Astrocyte of the spinal cord (primary cell): ENCODE measurements at regions not wholly inside any gene's neighbourhood (a gene's known extent, or its start where the extent isn't known, plus 50 kb on each side); places are given as distances from the start of the nearest gene placed in this dataset.

Experiments
- DNase-seq: peaks from one replicate; pipeline ENCODE4 v3.0.0; 2011; ENCODE audit warnings: low read depth, low spot score
- H3K4me3 ChIP-seq: 2 replicates; pipeline ENCODE4 v1.5.1; 2011; ENCODE audit warnings: low read depth, mild to moderate bottlenecking, low read length, moderate library complexity
- in situ Hi-C: cut with HindIII; loops from 2 replicates; pipeline ENCODE4 v1.10.0; 2017; ENCODE audit warnings: low sequenced_read_pairs
- TF ChIP-seq, protein P1 (sequence below): IDR thresholded peaks from 2 replicates; pipeline ENCODE4 v1.5.1; 2012; ENCODE audit warnings: low read depth, mild to moderate bottlenecking, low read length, inconsistent platforms

DNA sequence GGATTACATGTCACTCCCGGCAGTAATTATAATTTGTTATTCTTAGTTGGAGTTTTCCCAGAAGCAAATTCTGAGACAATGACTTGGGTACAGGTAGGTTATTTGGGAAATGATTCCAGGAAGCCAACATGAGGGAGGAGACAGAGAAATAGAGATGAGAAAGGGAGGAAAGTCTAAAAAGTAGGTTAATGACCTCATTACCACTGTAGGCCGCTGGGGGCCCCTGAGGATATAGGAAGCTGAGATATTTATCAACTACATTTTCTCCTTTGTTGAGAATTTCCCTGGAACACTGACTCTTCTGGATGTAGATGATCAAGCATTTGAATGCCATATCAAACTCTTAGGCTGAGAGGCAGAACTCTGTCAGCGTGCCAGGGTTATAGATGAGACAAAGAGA lies 284.3 kb downstream of the ICOS start:
- TF ChIP-seq, protein P1, sequence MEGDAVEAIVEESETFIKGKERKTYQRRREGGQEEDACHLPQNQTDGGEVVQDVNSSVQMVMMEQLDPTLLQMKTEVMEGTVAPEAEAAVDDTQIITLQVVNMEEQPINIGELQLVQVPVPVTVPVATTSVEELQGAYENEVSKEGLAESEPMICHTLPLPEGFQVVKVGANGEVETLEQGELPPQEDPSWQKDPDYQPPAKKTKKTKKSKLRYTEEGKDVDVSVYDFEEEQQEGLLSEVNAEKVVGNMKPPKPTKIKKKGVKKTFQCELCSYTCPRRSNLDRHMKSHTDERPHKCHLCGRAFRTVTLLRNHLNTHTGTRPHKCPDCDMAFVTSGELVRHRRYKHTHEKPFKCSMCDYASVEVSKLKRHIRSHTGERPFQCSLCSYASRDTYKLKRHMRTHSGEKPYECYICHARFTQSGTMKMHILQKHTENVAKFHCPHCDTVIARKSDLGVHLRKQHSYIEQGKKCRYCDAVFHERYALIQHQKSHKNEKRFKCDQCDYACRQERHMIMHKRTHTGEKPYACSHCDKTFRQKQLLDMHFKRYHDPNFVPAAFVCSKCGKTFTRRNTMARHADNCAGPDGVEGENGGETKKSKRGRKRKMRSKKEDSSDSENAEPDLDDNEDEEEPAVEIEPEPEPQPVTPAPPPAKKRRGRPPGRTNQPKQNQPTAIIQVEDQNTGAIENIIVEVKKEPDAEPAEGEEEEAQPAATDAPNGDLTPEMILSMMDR: no peak
- DNase-seq: no peak
- no peak overlapping the region for H3K4me3 ChIP-seq
- in situ Hi-C loops: no loop called here

DNA sequence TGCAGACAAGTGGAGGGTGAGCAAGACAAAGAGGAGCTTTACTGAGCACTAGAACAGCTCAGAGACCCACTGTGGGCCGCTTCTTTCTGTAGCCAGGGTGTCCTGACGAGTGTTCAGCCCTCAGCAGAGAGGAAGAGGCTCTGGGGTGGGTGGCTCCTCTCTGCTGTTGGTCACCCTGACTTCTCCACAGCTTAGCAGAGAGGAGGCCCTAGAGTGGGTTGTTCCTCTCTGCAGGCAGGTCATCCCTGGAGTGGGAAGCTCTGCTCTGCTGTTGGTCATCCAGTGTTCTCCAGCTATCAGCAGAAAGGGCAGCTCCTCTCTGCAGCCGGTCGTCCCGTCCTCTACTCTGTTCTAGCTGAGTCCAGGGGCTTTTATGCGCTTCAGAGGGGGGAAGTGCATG lies 286.5 kb downstream of the ICOS start:
- in situ Hi-C loops: no loop called here
- H3K4me3 ChIP-seq: no peak overlapping the region
- TF ChIP-seq, protein P1: no peak
- DNase-seq: no peak

DNA sequence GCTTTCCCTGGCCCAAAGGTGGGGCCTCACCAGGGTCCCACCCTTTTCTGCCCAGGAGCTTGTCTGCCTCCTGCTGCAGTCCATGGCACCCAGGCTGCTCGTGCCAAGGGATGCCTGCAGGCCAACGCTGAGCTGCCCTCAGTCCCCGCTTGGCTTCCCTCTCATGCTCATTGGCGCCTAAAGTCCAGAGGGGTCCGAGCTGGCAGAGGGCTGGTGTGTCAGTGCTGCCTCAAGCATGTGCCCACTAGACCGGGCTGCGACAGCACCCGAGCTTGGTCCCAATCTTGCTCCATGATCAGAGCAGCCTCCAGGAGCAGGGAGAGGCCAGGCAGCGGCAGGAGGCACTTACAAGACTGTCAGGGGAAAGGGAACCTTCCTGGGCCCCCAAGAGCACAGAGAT lies 287.0 kb downstream of the ICOS start:
- TF ChIP-seq, protein P1: no peak
- DNase-seq: no peak
- no peak overlapping the region for H3K4me3 ChIP-seq
- in situ Hi-C loops: no loop called here

DNA sequence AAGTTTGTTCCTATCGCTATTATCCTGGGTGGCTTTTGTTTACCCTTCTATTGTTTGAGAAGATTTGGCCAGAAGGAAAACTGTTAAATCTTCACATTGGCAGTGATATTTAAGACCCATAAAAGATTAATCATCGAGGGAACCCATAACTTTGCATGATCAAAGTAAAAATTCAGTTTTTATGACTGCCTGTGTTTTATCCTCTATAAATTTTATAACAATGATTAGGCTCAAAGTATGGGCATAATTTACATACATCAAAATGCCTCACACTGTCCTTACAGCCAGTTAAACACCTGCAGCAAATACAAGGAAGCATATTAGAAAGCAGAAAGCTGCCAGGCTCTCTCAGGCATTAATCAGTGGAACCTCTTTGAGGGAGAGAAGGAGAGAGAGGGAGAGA lies 289.1 kb downstream of the ICOS start:
- no peak for DNase-seq
- TF ChIP-seq, protein P1: no peak
- no peak overlapping the region for H3K4me3 ChIP-seq
- in situ Hi-C loops: no loop called here

DNA sequence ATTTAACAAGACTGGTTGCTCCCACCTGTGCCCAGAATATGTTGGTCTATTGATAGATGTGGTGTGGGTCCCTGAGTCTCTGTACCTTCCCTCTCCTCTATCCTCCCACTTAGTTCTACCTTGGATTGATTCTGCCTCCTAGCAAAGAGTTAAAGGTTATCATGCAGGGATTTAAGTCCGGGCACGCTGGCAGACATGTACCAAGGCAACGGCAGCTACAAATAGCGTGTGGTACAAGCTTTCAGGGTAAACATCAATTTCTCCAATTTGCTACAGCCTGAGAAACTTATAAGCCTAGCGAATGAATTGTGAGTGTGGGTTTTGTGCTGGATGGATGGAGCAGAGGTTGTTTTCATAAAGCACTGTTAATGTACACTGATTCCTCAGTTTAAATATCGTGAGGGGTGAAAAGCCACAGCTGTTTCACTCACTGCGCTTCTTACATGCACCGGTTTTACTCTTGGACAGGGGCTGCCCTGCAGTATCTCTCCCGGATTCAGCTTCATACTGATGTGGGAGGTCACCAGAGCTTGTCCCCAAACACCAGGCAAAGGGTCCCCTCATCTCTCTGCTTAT lies 289.8 kb downstream of the ICOS start:
- no peak overlapping the region for H3K4me3 ChIP-seq
- TF ChIP-seq, protein P1: no peak
- in situ Hi-C loops: no loop called here
- DNase-seq: no peak

DNA sequence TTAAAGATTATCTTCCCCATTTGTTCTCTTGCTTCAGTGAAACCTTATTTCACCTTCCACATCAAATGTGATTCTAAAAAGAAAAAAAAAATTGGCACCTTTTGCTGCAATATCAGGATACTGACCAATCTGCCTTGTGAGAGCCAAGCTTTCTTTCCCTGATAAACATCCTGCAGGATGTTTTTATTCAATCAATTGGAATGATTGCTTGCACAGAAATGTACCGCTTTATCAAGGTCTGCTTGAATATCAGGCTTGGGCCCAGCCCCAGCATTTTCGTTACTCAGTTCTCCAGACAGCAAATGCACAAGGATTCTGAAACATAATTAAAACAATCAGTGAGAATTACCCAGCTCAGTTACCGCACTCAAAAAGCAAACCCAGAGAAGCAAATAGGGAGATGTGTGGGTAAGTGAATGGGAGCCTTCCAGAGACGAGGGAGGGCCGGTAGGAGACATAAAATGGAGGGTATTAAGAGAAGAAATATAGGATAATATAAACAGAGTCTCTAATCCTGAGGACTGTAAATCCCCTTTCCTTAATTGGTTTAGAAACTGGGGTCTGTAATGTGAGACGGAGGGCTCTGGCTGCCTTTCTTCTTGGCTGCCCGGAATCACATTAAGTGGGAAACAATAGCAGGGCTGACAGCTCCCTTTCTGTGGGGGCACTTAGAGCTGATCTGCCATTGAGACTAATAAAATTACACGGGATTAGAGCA lies 291.8 kb downstream of the ICOS start:
- in situ Hi-C loops: no loop called here
- TF ChIP-seq, protein P1: no peak

More for the DNA sequence above, 291.8 kb downstream of the ICOS start:
- no peak overlapping the region for H3K4me3 ChIP-seq
- DNase-seq: no peak
